ENCODE measurements at regions not wholly inside any gene's neighbourhood (a gene's known extent, or its start where the extent isn't known, plus 50 kb on each side); places are given as distances from the start of the nearest gene placed in this dataset.

DNA sequence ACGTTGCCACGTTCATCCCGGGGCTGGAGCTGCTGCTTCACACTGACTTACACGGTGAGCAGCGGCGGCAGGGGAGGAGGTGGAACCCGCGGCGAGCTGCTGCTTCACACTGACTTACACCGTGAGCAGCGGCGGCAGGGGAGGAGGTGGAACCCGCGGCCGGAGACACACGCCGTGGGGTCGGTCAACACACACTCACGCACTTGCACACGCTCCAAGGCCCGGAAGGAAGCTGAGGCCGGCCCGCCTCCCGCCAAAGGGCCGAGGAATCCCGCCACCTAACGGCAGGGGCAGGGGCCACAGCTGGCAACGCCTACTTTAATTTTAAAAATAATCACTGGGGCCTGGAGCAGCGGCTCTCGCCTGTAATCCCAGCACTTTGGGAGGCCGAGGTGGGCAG is 94.4 kb upstream of the FOXC1 start:
- no peak for DNase-seq (ENCODE audit: low read depth)

DNA sequence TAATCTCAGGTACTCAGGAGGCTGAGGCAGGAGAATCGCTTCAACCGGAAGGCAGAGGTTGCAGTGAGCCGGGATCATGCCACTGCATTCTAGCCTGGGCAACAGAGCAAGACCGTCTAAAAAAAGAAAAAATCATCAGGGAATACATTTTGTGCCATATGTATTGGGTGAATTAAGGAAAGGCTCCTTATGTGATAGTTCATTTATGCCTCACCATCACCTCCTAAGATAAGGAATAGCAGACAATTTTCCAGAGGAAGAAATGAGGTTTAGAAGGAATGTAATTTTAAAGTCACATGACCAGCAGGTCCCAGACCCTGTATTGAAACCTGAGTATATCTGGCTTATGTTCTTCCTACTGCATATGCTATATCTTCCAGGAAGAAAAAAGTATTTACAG is 93.9 kb upstream of the FOXC1 start:
- no peak for DNase-seq (ENCODE audit: low read depth)

DNA sequence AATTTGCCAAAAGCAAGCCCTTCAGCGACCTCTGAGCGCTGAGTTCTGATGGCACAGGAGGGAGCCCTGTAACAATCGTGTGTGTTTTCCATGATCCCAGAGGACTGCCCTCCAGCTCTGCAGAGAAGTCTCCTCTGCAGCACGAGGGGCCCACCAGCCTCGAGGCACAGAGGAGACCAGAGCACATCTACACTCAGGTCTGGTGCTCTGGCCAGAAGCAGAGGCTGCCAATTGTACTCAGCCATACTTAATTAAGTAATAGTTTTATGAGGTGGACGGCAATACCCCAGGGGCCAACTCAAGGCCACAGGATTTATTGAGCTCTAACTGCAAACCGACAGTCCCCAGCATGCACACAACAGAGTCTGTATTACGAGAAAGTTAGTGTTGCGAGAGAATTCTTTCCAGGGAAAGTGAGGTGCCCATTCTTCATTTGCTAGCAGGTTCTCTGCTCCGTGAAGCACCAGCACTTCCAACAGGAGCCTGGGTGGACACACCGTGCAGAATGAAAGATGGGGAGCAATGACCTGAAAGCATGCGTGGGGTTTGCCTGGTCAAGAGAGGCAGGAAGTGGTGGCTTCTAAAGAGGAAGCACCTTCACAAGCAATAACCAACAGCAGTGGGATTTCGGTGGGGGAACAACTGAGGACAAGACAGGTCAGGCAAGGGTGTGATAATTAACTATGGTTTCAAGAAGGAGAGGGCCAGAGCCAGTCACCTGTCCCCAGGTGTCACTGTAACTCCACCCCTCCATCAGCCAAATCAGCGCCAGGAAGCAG is 92.8 kb upstream of the FOXC1 start:
- no peak for DNase-seq (ENCODE audit: low read depth)

DNA sequence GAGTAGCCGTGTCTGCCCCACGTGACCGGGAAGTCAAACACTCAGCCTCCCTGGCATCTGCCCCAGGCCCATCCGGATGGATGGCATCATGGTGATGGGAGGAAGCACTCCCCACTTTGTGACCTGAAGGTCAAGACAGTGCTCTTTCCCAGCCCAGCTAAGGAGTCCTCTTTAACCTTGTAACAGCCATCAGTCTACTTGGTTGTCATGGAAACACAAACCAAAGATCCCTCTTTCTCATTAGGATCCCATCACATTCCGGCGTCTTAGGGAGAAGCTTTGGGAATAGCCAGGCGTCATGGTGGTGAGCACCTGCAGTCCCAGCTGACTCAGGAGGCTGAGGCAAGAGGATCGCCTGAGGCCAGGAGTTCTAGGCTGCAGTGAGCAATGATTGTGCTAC is 90.9 kb upstream of the FOXC1 start:
- DNase-seq (ENCODE audit: low read depth), result no peak

DNA sequence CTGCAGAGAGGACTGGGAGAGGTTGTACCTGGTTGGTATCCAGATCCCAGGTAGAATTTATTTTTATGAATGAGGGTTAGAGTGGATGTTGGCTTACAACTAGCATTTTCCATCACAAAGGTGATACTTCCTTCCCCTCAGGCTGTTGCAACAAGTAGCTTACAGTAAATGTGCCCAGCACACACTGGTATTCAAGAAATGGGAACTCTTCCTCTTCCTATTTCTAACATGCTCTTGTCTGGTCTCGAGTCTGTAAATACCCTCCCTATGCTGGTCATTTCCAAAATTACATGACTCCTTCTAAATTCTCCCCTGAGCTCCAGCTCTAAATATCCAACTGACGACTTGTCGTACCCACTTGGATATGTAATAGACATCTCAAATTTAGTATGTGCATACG is 90.1 kb upstream of the FOXC1 start:
- no peak for DNase-seq (ENCODE audit: low read depth)

DNA sequence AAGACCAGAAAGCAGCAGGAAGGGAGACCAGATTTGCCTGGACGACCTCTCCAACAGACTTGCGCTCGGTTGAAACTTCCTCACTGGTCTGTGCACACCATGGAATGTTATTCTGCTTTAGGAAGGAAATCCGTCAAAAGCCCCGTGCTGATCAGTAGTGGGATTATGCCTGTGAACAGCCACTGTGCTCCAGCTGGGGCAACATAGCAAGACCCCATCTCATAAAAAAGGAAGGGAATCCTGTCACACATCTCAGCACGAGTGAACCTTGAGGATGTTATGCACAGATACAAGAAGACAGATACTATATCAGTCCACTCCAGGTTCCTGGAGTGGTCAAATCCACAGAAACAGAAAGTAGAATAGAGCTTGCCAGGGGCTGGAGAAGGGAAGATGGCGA is 86.9 kb upstream of the FOXC1 start:
- no peak for DNase-seq (ENCODE audit: low read depth)

DNA sequence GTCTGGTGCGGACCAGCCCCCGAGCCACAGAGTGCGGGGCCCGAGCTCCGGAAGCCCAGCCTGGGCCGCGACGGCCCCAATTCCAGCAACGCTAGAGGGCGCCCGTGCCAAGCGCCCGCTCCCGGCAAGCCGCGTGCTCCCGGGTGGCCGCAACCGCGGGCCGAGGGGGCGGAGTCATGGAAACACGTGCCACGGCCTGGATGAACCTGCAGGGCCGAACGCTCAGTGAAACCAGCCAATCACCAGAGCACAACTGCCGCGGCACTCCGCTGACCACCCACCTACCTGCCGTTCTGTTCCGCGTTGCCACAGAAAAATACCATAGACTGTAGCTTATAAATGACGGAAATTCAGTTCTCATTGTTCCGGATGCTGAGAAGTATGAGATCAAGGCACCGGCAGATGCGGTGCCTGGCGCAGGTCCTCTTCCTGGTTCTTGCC is 85.7 kb upstream of the FOXC1 start:
- DNase-seq (ENCODE audit: low read depth), result no peak

DNA sequence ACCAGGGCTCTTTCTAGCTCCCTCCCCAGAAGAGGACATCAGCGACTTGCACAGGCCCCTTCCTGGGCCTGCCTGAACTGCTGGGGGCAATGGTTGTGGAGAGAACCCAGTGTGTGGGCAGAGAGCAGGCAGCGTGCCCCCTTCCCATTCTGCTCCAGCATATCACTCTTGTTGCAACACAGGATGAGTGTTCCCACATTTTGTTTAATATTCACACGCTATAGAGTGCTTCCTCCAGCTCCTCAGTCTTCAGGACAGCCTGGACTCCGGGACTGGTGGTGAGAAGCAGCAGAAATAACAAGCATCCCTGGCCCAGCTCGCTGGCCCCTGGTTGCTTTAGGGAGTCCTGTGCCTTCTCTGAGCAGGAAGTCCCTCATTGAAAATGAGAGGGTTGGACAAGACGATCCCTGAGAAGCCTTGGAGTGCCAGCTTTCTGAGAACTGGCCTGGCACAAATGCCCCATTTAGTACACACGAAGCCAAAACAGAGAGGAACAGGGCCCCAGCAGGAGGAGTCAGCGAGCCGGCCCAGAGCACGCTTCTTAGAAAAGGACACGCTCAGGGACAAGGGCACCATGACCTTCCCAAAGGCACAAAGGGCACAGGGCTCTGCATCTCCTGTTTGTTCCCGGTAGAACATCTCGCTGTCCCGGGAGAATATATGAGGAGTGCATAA is 84.2 kb upstream of the FOXC1 start:
- no peak for DNase-seq (ENCODE audit: low read depth)

DNA sequence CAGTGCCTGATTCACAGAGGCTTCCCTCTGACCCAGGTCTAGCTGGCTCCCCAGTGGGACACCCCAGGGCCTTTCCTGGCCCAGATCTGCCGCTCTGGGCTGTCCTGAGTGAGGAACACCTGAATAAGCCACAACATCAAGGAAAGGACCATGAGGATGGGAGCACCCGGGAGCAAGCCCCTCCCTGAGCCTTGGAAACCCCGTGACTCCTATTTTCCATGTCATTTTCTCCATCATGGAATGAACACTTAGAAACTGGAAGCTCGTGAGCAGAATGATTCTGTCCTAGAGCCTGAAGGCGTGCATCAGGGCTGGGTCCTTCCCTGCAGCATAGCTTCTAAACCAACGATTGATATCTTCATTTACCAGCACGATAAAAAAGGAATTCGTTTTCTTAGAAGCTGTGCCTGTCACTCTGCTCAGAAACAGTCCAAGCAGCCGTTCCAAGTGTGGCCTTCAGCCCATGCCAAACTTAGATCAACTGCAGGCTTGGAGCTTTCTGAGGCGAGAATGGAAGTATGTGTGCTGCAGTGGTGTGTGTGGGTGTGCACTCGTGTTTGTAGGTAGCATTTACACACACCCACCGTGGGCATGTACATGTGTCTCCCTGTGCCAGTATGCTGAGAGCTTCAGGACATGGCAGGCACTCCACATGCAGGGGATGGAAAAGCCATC is 83.2 kb upstream of the FOXC1 start:
- DNase-seq (ENCODE audit: low read depth), result peak; percentile 35

DNA sequence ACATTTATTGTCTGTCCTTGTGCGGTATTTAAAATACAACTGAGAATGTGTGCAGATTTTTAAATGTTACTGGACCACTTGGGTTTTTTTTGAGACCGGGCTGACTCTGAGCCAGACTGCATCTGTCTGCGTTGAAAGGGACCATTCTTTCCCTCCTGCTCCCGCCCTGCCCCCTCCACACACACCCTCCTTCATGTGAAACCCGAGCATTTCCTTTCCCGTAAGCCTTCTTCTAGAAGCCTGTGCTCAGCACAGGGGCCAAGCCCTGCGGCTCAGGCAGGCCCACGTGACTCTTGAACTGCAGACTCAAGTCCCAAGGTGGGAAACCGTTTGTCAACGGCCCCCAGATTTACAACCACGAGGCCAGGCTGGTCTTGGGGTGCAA is 82.7 kb upstream of the FOXC1 start:
- peak; percentile 55 for DNase-seq (ENCODE audit: low read depth)

DNA sequence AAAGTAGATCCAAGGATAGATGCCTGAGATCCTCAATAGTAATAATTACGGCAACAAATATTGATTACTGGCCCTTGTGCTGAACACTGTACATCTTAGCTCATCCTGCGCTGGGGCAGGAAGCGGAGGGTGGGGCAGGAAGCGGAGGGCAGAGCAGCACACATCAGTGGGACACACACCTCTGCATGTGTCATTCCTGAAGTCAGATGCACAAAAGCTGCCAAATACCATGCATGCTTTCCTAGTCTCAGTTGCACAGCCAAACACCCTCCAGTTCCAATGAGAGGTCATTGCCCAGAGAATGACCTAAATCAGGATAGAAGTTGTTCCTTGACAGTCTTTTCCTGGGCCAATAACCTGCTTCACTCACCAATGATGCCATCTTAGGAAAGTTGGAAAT is 74.4 kb upstream of the FOXC1 start:
- no peak for DNase-seq (ENCODE audit: low read depth)

DNA sequence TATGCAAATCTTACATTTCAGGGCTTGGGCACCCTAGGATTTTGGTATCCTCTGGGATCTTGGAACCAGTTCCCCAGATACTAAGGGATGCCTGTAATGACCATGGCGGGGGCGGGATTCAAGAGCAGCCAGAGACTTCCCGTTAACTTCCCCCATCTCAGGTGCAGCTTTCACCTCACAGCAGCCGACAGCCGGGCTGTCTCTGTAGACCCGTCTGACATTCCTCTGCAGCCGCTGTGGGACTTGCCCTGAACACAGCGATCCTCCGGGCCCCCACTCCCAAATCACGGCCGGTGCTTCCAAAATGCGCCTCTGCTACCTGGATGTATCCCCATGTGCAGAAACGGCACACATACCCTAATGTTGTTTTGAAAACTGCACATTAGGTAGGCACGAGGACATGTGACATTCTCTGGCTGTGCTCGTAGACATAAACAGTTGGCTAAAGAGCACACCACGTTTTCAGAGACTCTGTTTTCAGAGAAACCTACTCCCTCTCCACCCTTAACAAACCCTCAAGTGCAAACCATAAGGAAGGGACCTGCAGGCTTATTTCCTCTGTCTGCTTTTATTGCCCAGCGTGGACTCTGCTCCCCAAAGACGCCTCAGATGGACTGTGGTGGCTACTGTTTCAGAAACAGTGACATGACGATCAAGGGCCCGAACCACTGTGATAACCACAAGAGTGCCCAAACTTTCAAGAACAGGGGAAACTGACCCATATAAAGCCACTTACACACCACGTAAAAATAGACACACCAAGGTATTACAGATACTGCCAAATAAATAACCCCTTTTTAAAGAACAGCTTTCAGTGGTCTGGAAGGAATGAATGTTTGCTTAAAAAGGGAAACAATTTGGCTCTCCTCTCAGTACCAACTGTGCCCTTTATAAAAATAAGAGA is 72.9 kb upstream of the FOXC1 start:
- DNase-seq (ENCODE audit: low read depth), result no peak

DNA sequence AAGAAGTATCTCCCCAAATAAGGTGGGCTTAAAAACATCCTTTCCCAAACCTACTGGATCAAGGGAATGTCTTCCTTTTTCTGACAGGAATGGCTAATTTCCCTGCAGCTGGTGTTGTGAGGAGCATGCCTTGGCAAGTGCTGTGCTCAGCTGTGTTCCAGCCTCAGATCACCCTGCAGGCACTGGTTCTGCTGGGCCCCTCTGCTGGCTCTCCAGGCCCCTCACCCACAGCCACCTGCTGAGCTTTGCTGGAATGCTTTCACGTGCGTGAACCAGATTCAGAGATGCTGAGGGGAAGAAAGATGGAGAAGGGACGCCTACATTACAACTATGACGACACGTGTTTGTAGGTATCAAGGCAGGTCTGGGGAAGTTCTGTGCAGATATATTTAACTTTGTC is 71.3 kb upstream of the FOXC1 start:
- DNase-seq (ENCODE audit: low read depth), result no peak

DNA sequence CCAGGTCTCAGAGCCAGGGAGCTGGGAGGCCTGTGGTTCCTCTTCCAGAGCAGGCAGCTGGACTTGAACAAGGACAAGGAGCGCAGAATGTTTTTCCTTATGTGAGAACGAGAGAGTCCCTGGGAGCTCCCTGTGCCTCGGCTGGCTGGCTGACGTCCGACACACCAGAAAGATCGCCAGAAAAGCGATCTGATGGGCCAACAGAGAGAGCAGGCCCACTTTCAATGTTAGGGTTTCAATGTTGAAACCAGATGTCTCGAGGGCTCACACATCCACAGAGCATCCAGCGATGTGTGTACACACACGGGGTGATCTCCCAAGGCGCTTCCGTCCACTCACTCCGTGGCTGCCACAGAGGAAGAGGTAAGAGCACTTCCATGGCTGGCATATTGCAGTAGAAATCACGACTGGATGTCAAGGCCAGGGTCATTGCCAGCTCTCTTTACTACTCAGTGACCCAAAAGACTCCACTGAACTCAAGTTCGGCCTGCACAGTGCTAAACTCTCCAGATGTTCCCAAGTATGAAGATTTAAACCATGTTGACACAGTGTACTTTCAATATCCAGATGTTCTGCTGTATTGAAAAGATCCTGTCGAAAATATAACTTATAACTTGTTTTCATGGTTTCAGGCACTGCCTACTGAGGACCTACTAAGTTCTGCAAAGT is 70.8 kb upstream of the FOXC1 start:
- peak; percentile 31 for DNase-seq (ENCODE audit: low read depth)

DNA sequence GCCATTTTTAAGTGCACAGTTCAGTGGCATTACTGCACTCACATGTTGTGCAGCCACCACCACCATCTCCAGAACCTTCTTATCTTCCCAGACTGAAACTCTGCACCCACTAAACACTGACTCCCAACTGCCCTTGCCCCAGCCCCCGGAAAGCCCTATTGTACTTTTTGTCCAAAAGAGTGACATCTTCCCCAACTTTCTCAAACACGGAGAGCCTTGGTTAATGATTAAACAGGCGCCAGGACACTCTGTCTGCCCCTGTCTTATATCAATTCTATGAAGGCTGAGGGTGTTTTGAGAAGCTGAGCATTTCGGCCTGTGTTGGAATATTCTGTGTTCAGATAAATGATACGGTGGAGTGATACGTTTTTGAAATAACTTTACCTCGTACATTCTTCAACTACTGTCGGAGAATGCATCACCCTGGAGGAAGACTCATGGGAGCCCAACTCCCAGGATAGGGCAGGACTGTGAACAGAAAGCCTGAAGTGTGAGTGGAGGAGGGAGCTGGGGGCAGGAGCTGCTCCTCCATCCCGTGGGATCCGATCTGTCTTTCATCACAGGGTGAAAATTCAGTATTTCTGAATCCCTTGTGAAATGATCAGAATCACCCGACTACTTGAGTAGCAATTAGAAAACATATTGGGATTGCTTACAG is 68.7 kb upstream of the FOXC1 start:
- DNase-seq (ENCODE audit: low read depth), result no peak

DNA sequence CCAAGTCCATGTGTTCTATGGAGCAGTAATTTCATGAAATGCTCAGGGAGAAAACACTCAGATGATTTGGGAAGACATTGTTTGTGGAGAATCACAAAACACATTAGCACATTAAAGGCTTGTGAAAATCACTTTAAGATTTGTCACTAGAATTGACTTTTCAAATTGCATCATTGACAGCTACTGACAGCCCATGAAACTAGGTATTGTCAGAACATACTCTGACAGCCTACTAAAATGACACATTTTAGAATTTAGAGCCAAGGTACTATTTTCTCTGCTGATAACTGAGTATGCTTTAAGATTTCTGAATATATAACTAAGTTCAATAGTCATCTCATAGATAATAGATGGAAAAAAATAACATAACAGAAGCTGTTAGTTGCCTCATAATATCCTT is 67.4 kb upstream of the FOXC1 start:
- no peak for DNase-seq (ENCODE audit: low read depth)

DNA sequence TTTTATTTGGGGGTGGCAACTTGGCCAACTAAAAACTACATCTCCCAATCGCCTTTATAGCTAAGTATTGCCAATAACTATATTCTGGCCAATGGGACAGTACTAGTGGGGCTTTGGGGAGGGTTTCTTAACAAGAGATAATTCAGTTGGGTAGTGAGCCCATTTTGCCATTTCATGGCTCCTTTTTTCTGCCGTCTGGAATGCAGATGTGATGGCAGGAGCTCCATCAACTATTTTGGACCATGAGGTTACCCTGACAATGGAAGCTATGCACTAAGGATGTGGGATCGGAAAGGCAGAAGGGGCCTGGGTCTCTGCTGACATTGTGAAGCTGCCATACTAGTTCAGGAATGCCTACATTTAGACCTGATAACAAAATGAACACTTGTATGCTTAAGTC is 67.0 kb upstream of the FOXC1 start:
- DNase-seq (ENCODE audit: low read depth), result no peak

DNA sequence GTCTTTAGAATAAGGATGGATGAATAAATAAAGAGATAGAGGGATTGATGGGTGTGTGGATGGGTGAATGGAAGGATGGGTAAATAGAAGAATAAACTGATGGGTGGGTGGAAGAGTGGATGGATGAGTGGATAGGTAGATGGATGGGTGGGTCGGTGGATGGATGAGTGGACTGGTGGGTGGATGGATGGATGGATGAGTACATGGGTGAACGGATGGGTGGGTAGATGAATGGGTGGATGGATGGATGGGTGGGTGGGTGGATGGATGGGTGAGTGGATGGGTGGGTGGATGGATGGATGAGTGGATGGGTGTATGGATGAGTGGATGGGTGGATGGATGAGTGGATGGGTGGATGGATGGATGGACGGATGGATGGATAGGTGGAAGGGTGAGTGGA is 65.7 kb upstream of the FOXC1 start:
- DNase-seq (ENCODE audit: low read depth), result no peak

DNA sequence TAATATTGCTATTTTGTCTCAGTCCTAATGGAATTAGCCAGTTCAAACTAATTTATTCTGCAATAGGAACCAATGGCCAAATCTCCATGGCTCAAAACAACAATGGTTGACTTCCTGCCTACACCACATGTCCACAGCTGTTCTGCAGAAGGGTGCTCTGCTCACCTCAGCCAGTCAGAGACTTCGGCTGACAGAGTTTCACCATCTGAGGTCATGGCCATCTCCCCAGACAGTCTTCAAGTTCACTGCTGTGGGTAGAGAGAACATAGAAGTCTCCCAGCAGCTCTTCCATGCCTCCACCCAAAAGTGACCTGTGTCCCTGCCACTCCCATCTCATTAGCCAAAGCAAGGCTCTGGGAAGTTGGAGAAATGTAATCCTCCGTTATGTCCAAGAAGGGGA is 65.1 kb upstream of the FOXC1 start:
- DNase-seq (ENCODE audit: low read depth), result no peak

DNA sequence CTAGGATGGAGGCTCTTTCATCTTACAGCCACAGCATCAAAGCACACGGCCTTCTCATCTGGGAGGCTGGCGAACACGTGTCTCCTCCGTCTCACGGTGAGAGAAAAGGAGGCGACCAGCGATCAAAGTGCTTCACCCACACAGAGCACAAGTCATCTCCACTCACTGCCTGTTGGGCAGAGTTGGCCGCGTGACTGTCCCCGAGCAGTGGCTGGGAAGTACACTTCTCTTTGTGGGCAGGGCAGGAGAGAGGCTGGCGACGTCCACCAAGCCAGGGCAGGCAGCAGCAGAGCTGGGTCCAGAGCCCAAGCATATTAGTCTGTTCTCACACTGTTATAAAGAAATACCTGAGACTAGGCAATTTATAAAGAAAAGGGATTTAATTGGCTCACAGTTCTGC is 64.1 kb upstream of the FOXC1 start:
- DNase-seq (ENCODE audit: low read depth), result no peak

DNA sequence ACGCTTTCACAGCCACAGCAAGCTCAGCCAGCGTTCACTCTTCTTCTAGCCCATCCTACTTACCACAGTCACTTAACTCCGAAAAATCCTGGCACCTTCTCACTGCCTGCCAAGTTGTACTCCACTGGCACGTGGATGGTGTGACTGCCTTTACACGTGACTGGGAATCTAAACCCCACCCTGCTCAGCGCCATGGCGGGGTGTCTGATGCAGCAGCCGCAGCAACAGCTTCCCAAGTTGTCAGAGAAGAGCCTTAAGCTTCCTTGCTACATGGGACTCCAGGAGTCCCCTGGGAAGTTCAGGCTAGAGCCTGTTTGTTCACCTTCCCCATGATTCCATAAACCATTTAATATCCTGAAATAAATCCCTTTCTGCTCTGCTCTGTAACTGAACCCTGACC is 61.9 kb upstream of the FOXC1 start:
- DNase-seq (ENCODE audit: low read depth), result no peak
